ENCODE measurements at regions not wholly inside any gene's neighbourhood (a gene's known extent, or its start where the extent isn't known, plus 50 kb on each side); places are given as distances from the start of the nearest gene placed in this dataset.

- no peak for DNase-seq (ENCODE audit: extremely low read depth, low read depth)
- TF ChIP-seq, protein P1, sequence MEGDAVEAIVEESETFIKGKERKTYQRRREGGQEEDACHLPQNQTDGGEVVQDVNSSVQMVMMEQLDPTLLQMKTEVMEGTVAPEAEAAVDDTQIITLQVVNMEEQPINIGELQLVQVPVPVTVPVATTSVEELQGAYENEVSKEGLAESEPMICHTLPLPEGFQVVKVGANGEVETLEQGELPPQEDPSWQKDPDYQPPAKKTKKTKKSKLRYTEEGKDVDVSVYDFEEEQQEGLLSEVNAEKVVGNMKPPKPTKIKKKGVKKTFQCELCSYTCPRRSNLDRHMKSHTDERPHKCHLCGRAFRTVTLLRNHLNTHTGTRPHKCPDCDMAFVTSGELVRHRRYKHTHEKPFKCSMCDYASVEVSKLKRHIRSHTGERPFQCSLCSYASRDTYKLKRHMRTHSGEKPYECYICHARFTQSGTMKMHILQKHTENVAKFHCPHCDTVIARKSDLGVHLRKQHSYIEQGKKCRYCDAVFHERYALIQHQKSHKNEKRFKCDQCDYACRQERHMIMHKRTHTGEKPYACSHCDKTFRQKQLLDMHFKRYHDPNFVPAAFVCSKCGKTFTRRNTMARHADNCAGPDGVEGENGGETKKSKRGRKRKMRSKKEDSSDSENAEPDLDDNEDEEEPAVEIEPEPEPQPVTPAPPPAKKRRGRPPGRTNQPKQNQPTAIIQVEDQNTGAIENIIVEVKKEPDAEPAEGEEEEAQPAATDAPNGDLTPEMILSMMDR (IDR thresholded peaks at IDR 0.05; ENCODE audit: low read depth, low read length): no peak
Observed at GRCh38 chr7:86252406-86252805, 391.3 kb upstream of the GRM3 start.

GRCh38 chr7:86248977-86249376, 394.7 kb upstream of the GRM3 start:
- TF ChIP-seq, protein P1 (IDR thresholded peaks at IDR 0.05; ENCODE audit: low read depth, low read length): no peak
- no peak for DNase-seq (ENCODE audit: extremely low read depth, low read depth)

GRCh38 chr7:86243171-86243570, 400.5 kb upstream of the GRM3 start:
- DNase-seq (ENCODE audit: extremely low read depth, low read depth): no peak
- TF ChIP-seq, protein P1 (IDR thresholded peaks at IDR 0.05; ENCODE audit: low read depth, low read length): no peak

GRCh38 chr7:86226191-86226590, 417.5 kb upstream of the GRM3 start:
- no peak for DNase-seq (ENCODE audit: extremely low read depth, low read depth)
- TF ChIP-seq, protein P1 (IDR thresholded peaks at IDR 0.05; ENCODE audit: low read depth, low read length): no peak

GRCh38 chr7:86222806-86223205, 420.9 kb upstream of the GRM3 start:
- TF ChIP-seq, protein P1 (IDR thresholded peaks at IDR 0.05; ENCODE audit: low read depth, low read length): no peak
- DNase-seq (ENCODE audit: extremely low read depth, low read depth): no peak

DNA sequence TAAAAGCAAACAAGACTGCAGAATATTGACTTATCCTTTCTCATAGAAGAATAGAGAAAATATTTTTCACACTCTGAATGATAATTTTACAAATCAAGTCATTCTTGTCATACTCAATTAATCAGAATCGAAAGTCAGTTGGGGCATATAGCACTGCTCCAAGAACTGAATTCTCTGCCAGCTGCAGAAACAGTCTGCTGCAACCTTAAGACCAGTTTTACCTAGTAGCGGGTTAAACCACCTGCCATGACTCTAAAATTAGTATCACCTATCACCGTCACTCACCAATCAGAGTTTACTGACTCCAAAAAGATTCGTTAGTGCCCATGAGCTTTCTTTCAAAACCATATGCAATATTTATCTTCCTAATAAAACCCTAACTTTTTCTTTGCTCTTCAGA, 429.0 kb upstream of the GRM3 start:
- no peak for DNase-seq (ENCODE audit: extremely low read depth, low read depth)
- TF ChIP-seq, protein P1 (IDR thresholded peaks at IDR 0.05; ENCODE audit: low read depth, low read length): no peak

GRCh38 chr7:86212976-86213375, 430.7 kb upstream of the GRM3 start:
- TF ChIP-seq, protein P1 (IDR thresholded peaks at IDR 0.05; ENCODE audit: low read depth, low read length): no peak
- DNase-seq (ENCODE audit: extremely low read depth, low read depth): no peak

Measured in AG09319 (cell line).